HepG2 (cell line): ENCODE measurements at regions not wholly inside any gene's neighbourhood (a gene's known extent, or its start where the extent isn't known, plus 50 kb on each side); places are given as distances from the start of the nearest gene placed in this dataset.

Experiments
- ATAC-seq: fragments of 200-7000 bp; cut with Tn5 transposase; 3 replicates; pipeline ENCODE4 v1.9.1; 2020; ENCODE audit warnings: mild to moderate bottlenecking, moderate library complexity
- BruUV-seq: library from RNA; stranded (reverse); fragments of 400-500 nt; replicated peaks from 2 replicates; lab custom pipeline; 2021; lab: Mats Ljungman, UMichigan
- CTCF ChIA-PET: fragments of 300-600 bp; formaldehyde crosslinking; extraction: SDS; loops from one replicate; lab custom pipeline; 2021; ENCODE audit warnings: low total read pairs, inconsistent platforms, low intra/inter-chr PET ratio; lab: Yijun Ruan, JAX
- POLR2A ChIA-PET: fragments of 350-600 bp; sonication (Branson Sonifier 250); formaldehyde crosslinking; loops from one replicate; lab custom pipeline; 2020; ENCODE audit warnings: antibody characterized with exemption, inconsistent platforms; lab: Yijun Ruan, JAX
- DNase-seq: peaks from one replicate; pipeline ENCODE4 v3.0.0-alpha.2; 2015; ENCODE audit warnings: low spot score
- FAIRE-seq: peaks from 3 replicates; lab custom pipeline; 2011; peaks lifted over from hg19 to GRCh38; lab: Jason Lieb, UNC
- H2AFZ ChIP-seq: one replicate; pipeline ENCODE4 v1.6.1; 2011; ENCODE audit warnings: low read length, inconsistent platforms
- H3K27ac ChIP-seq: fragments of 300-600 bp; 3 replicates; pipeline ENCODE4 v1.8.0; 2011; ENCODE audit warnings: mixed run types, mild to moderate bottlenecking, mixed read lengths, low read length, inconsistent platforms; ENCODE audit not compliant: insufficient read depth; ENCODE audit errors: extremely low read length
- H3K27me3 ChIP-seq, 2 experiments: fragments of 200-600 bp in 1 of 2; 2 replicates in 1 of 2; 3 replicates in 1 of 2; pipeline versions ENCODE4 v1.6.0 to v1.8.0; 2011; ENCODE audit warnings: low read length in 2 of 2, mild to moderate bottlenecking in 2 of 2, moderate library complexity in 2 of 2, inconsistent platforms in 1 of 2; ENCODE audit not compliant: insufficient read depth in 2 of 2, control insufficient read depth in 1 of 2
- H3K36me3 ChIP-seq, 2 experiments: fragments of 200-600 bp in 1 of 2; replicated peaks in 1 of 2; 2 replicates in 1 of 2; 3 replicates in 1 of 2; pipeline versions ENCODE4 v1.5.1 to v1.8.0; 2011; ENCODE audit warnings: low read length in 2 of 2, inconsistent platforms in 1 of 2; ENCODE audit not compliant: insufficient read depth in 2 of 2, control insufficient read depth in 1 of 2
- H3K4me1 ChIP-seq: 2 replicates; pipeline ENCODE4 v1.5.1; 2012; ENCODE audit warnings: low read length, inconsistent platforms; ENCODE audit not compliant: insufficient read depth
- H3K4me2 ChIP-seq: 2 replicates; pipeline ENCODE4 v1.6.0; 2011; ENCODE audit warnings: low read depth, low read length, inconsistent platforms
- H3K4me3 ChIP-seq, 3 experiments: fragments of 200-600 bp in 1 of 3; sonication (generic), shearing (Covaris generic) in 1 of 3; replicated peaks in 1 of 3; 2 replicates each; pipeline ENCODE4 v1.5.1; 2011 to 2016; ENCODE audit warnings: low read length in 3 of 3, inconsistent platforms in 2 of 3, low read depth in 2 of 3, mild to moderate bottlenecking in 2 of 3, control low read depth in 1 of 3, mixed read lengths in 1 of 3; ENCODE audit not compliant: insufficient read depth in 1 of 3
- H3K79me2 ChIP-seq: one replicate; pipeline ENCODE4 v1.6.1; 2011; ENCODE audit warnings: low read length, inconsistent platforms; ENCODE audit not compliant: insufficient read depth
- H3K9ac ChIP-seq: 2 replicates; pipeline ENCODE4 v1.6.0; 2011; ENCODE audit warnings: mild to moderate bottlenecking, low read depth, low read length, inconsistent platforms; ENCODE audit not compliant: insufficient read depth
- H3K9me3 ChIP-seq: 2 replicates; pipeline ENCODE4 v1.5.1; 2012; ENCODE audit warnings: mild to moderate bottlenecking, low read length
- H4K20me1 ChIP-seq: 2 replicates; pipeline ENCODE4 v1.6.0; 2011; ENCODE audit warnings: inconsistent platforms, mild to moderate bottlenecking, low read length, moderate library complexity; ENCODE audit not compliant: insufficient read depth
- ATF4 ChIP-seq, 2 experiments: fragments of 450-650 bp in 1 of 2; sonication (generic) in 1 of 2; formaldehyde crosslinking; IDR thresholded peaks; 2 replicates each; pipeline versions ENCODE4 v1.5.0 to v1.8.0; 2020 to 2022; ENCODE audit warnings: mild to moderate bottlenecking in 1 of 2, missing genetic modification reagents in 1 of 2
- DMTF1 ChIP-seq: sonication (generic); formaldehyde crosslinking; IDR thresholded peaks from 2 replicates; pipeline ENCODE4 v1.4.0; 2020; ENCODE audit warnings: mild to moderate bottlenecking, missing genetic modification reagents
- ZFP1 ChIP-seq: IDR thresholded peaks from 2 replicates; pipeline ENCODE4 v1.6.1; 2016
- ZNF749 ChIP-seq: sonication (generic); formaldehyde crosslinking; IDR thresholded peaks from 2 replicates; pipeline ENCODE4 v1.8.0; 2022; ENCODE audit warnings: mild to moderate bottlenecking, missing genetic modification reagents, moderate library complexity, borderline replicate concordance
- WGBS: methylation state at CpG from one replicate; pipeline ENCODE4 v1.1.6; 2017; ENCODE audit warnings: low lambda C conversion rate; 5-methylcytosine and 5-hydroxymethylcytosine counted together
- in situ Hi-C: cut with HindIII; loops from 2 replicates; pipeline ENCODE4 v1.10.0; 2017; ENCODE audit warnings: low pct_unique_long_range_greater_than_20kb; ENCODE audit not compliant: extremely low pct_ligation_motif_present
- intact Hi-C: fragments of 100-400 bp; cut with micrococcal nuclease; formaldehyde crosslinking; loops from one replicate; pipeline ENCODE4 v1.10.0; 2022; ENCODE audit not compliant: unreplicated experiment

DNA sequence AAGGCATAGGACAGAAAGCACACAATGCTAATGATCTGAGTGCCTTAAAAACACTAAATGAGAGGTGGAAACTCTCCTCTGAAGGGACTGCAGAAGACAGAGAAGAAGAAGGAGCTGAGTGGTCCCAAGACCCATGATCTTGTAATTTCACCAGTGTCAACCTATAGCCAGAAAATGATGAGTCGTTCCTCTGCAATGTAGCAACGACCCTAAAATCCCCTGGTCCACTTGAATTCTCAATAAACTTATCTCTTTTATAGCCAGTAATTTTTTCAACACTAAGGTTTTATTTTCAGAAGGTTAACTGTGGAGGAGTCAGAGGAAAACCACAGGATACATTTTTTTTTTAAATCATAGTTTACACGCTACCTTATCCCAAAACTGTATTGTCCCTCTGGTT, 490.6 kb upstream of the MARCKS start:
- POLR2A ChIA-PET = no interaction called here
- Histone ChIP-seq H4K20me1 (no peaks in the 10 kb centered on the region), H3K9me3 (no peaks in the 10 kb centered on the region), H3K4me3 (no peak overlapping the region), H2AFZ (no peak overlapping the region), H3K4me2 (no peak overlapping the region), H3K27me3 (no peaks in the 10 kb centered on the region), H3K36me3 (no peaks in the 10 kb centered on the region), H3K27ac (no peak overlapping the region), H3K79me2 (no peaks in the 10 kb centered on the region), H3K4me1 (peaks cover 23% of the 10 kb centered on the region), H3K9ac (no peak overlapping the region)
- CTCF ChIA-PET = no interaction called here
- intact Hi-C loops (no loop called here), in situ Hi-C loops (no loop called here)
- WGBS = 79% methylated on average over 3 of the region's 3 CpGs
- ATAC-seq (no peak), DNase-seq (no peak), FAIRE-seq (no peak)
- no peak for TF ChIP-seq DMTF1
- no peak for TF ChIP-seq ZFP1 (CRISPR knock-in tag)
- TF ChIP-seq ZNF749 = no peak
- no peak for TF ChIP-seq ATF4 (CRISPR knock-in tag; IDR thresholded peaks at IDR 0.05)
- BruUV-seq = no TSS peak
